CD4-positive, alpha-beta memory T cell (primary cell): ENCODE measurements at regions not wholly inside any gene's neighbourhood (a gene's known extent, or its start where the extent isn't known, plus 50 kb on each side); places are given as distances from the start of the nearest gene placed in this dataset.

ENCODE experiments used
- CTCF ChIA-PET: fragments of 350-600 bp; sonication (Branson Sonifier 250); formaldehyde crosslinking; loops from one replicate; lab custom pipeline; 2021; ENCODE audit warnings: inconsistent platforms; ENCODE audit not compliant: partially characterized antibody; lab: Charles Lee
- POLR2A ChIA-PET: fragments of 350-600 bp; sonication (Branson Sonifier 250); formaldehyde crosslinking; loops from one replicate; lab custom pipeline; 2021; ENCODE audit not compliant: partially characterized antibody; lab: Charles Lee
- DNase-seq, 5 donors: peaks; one replicate each; pipeline versions ENCODE4 v3.0.0 to v3.0.0-alpha.2; 2020 to 2022; ENCODE audit warnings: mixed read lengths in 1 of 5
- H3K27ac ChIP-seq: one replicate; pipeline ENCODE4 v1.7.0; 2013; ENCODE audit warnings: low read depth, low read length
- H3K27me3 ChIP-seq: 2 replicates; pipeline ENCODE4 v1.7.0; 2013; ENCODE audit warnings: mild to moderate bottlenecking, low read length, moderate library complexity; ENCODE audit not compliant: insufficient read depth
- H3K36me3 ChIP-seq: 2 replicates; pipeline ENCODE4 v1.7.0; 2013; ENCODE audit warnings: mild to moderate bottlenecking, low read length, moderate library complexity; ENCODE audit not compliant: insufficient read depth
- H3K4me1 ChIP-seq: 2 replicates; pipeline ENCODE4 v1.7.0; 2013; ENCODE audit warnings: mild to moderate bottlenecking, low read length, moderate library complexity; ENCODE audit not compliant: insufficient read depth
- H3K4me3 ChIP-seq, 2 donors: one replicate each; pipeline ENCODE4 v1.7.0; 2013; ENCODE audit warnings: low read length in 2 of 2, mild to moderate bottlenecking in 1 of 2
- H3K9me3 ChIP-seq, 2 donors: one replicate each; pipeline ENCODE4 v1.7.0; 2013; ENCODE audit warnings: low read length in 2 of 2, control low read depth in 1 of 2; ENCODE audit not compliant: control insufficient read depth in 1 of 2
- H3K27ac Mint-ChIP-seq, 7 donors: one replicate each; pipeline ENCODE4 v1.8.0; 2020 to 2021; ENCODE audit warnings: mixed read lengths in 7 of 7, mild to moderate bottlenecking in 6 of 7, inconsistent platforms in 3 of 7, moderate library complexity in 3 of 7
- H3K27me3 Mint-ChIP-seq, 2 donors: one replicate each; pipeline ENCODE4 v1.8.0; 2020 to 2021; ENCODE audit warnings: mixed read lengths in 2 of 2
- H3K36me3 Mint-ChIP-seq, 2 donors: one replicate each; pipeline ENCODE4 v1.8.0; 2020 to 2021; ENCODE audit warnings: mixed read lengths in 2 of 2, inconsistent platforms in 1 of 2, mild to moderate bottlenecking in 1 of 2
- H3K4me1 Mint-ChIP-seq, 4 donors: one replicate each; pipeline ENCODE4 v1.8.0; 2020 to 2021; ENCODE audit warnings: mixed read lengths in 4 of 4, mild to moderate bottlenecking in 1 of 4
- H3K4me3 Mint-ChIP-seq, 8 donors: one replicate each; pipeline ENCODE4 v1.8.0; 2020 to 2021; ENCODE audit warnings: mixed read lengths in 8 of 8, mild to moderate bottlenecking in 7 of 8, moderate library complexity in 6 of 8, inconsistent platforms in 3 of 8
- H3K9me3 Mint-ChIP-seq, 8 donors: one replicate each; pipeline ENCODE4 v1.8.0; 2020 to 2021; ENCODE audit warnings: mixed read lengths in 8 of 8, mild to moderate bottlenecking in 5 of 8, inconsistent platforms in 3 of 8, moderate library complexity in 1 of 8
- intact Hi-C: fragments of 100-400 bp; cut with micrococcal nuclease; formaldehyde crosslinking; loops from one replicate; pipeline ENCODE4 v1.15.1; 2023

DNA sequence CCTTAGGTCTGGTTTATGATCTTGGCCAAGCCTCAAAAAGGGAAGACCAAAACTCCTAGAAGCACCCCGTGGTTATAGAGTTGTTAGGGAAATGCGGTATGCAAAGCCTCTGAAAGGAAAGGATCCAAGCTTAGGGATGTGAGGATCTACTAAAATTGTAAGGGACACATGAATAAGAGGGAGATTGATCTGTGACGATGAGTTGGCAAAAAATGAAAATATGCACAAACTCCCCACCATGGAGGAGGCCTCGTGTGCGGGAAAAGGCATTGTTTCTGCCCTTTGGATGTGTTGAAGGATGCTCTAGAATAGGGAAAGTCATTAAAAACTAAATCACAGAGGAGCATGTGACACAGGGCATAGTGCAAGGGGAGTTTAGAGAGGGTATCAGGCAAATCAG, 88.7 kb upstream of the UBL3 start:
- Histone ChIP-seq H3K4me3 (no peak overlapping the region), H3K36me3 (no peaks in the 10 kb centered on the region), H3K27ac (peak overlapping the region; percentile 59), H3K4me1 (peaks cover 87% of the 10 kb centered on the region), H3K27me3 (no peaks in the 10 kb centered on the region), H3K9me3 (no peaks in the 10 kb centered on the region)
- no peak for DNase-seq
- ChIA-PET CTCF (interaction anchor here (1.9 to 12.7 kb wide), 7 partner anchors 10 to 173 kb away, joined by 4 to 258 read pairs (median 68); partner anchors contain the start of gene UBL3), POLR2A (interaction anchor here (1.5 to 10.2 kb wide), 5 partner anchors 11 to 174 kb away, joined by 3 to 263 read pairs (median 100); partner anchors contain the start of gene UBL3)
- peak overlapping the region in 4 of 8 donors; percentile 3 to 61 (median 51) for H3K4me3 Mint-ChIP-seq
- H3K36me3 Mint-ChIP-seq = peaks cover 15 to 47% of the 10 kb centered on the region in 2 donors
- H3K9me3 Mint-ChIP-seq = no peaks in the 10 kb centered on the region
- no peaks in the 10 kb centered on the region for H3K27me3 Mint-ChIP-seq
- peak overlapping the region; percentile 79 to 97 (median 91) for H3K27ac Mint-ChIP-seq
- peaks cover 66 to 99% (median 82%) of the 10 kb centered on the region in 4 donors for H3K4me1 Mint-ChIP-seq
- intact Hi-C loops = loop anchor here (5.0 to 10.0 kb wide), 3 partner anchors 432 to 676 kb away; partner anchors contain the start of gene USPL1

DNA sequence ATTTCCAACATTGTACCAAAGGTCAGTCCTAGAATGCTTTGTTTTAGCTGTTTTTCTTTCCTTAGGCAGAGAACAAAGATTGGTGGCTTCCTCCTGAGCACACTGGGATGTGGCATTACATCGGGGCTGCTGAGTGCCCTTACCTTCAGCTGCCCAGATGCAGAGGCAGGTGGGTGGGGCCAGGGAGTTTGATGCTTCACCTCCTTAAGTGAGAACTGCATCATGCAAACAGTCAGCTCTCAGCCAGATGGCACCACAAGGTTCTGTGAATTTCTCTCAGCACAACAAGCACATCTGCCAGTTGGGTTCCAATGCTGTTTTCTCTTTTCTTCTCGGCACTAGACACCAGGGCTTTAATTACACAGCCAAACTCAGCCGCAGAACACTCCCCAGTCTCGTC, 87.4 kb upstream of the UBL3 start:
- peak overlapping the region; percentile 59 for H3K27ac ChIP-seq
- intact Hi-C loops = loop anchor here (1.0 to 10.0 kb wide), 5 partner anchors 167 to 677 kb away; partner anchors contain the start of gene USPL1
- peak overlapping the region; percentile 86 to 97 (median 92) for H3K27ac Mint-ChIP-seq
- H3K4me1 Mint-ChIP-seq = peaks cover 61 to 99% (median 78%) of the 10 kb centered on the region in 4 donors
- POLR2A ChIA-PET = interaction anchor here (1.0 to 10.2 kb wide), 12 partner anchors 12 to 439 kb away, joined by 3 to 263 read pairs (median 29); partner anchors contain the start of gene UBL3
- no peaks in the 10 kb centered on the region for H3K27me3 Mint-ChIP-seq
- peak overlapping the region; percentile 86 to 96 (median 94) for H3K4me3 Mint-ChIP-seq
- no peaks in the 10 kb centered on the region for H3K9me3 Mint-ChIP-seq
- CTCF ChIA-PET = interaction anchor here (1.0 to 12.7 kb wide), 13 partner anchors 12 to 430 kb away, joined by 3 to 258 read pairs (median 23); partner anchors contain the start of gene UBL3
- peak; percentile 46 to 59 (median 54) for DNase-seq
- H3K27me3 ChIP-seq = no peaks in the 10 kb centered on the region
- H3K9me3 ChIP-seq = no peaks in the 10 kb centered on the region
- no peaks in the 10 kb centered on the region for H3K36me3 ChIP-seq
- H3K36me3 Mint-ChIP-seq = peaks cover 6 to 36% of the 10 kb centered on the region in 2 donors
- H3K4me3 ChIP-seq = peak overlapping the region in 1 of 2 donors; percentile 72
- H3K4me1 ChIP-seq = peaks cover 83% of the 10 kb centered on the region

DNA sequence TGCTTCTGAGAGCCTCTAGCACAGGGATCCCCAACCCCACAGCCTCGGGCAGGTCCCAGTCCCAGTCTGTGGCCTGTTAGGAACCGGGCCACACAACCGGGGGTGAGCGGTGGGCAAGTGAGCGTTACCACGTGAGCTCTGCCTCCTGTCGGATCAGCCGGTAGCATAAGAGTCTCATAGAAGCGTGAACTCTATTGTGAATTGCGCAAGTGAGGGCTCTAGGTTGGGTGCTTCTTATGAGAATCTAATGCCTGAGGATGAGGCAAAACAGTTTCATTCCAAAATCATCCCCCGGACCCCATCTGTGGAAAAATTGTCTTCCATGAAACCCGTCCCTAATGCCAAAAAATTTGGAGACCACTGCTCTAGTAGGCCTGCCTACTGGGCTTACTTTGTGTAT, 87.0 kb upstream of the UBL3 start:
- peaks cover 6 to 33% of the 10 kb centered on the region in 2 donors for H3K36me3 Mint-ChIP-seq

DNA sequence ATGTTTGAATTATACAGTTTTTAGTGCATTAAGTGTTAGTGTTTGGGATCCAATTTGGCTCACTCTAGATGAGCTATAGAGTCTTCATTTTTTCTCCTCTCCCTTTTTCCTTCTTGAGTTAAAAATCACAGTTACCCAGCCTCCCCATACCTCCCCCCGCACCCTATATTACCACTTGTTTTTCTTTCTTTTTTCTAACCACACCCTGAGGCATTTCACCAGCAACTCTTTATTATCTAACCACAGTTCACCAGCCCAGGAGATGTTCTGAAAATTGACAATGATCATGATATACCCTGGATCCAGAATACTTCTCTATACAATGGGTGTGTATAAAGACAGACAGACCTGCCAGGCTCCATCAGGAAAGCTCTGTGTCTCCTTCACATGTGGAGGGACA, 86.5 kb upstream of the UBL3 start:
- DNase-seq = peak in 4 of 5 donors; percentile 42 to 47 (median 44)
- peak overlapping the region; percentile 86 to 96 (median 94) for H3K4me3 Mint-ChIP-seq
- H3K27ac Mint-ChIP-seq = peak overlapping the region; percentile 86 to 97 (median 92)
- Histone ChIP-seq H3K36me3 (no peaks in the 10 kb centered on the region), H3K4me3 (peak overlapping the region in 1 of 2 donors; percentile 72), H3K27me3 (no peaks in the 10 kb centered on the region), H3K9me3 (no peaks in the 10 kb centered on the region), H3K4me1 (peaks cover 74% of the 10 kb centered on the region), H3K27ac (peak overlapping the region; percentile 59)
- POLR2A ChIA-PET = interaction anchor here (1.0 to 10.2 kb wide), 21 partner anchors 12 to 680 kb away, joined by 3 to 263 read pairs (median 11); partner anchors contain the start of genes SLC7A1, UBL3 and USPL1
- peaks cover 55 to 92% (median 73%) of the 10 kb centered on the region in 4 donors for H3K4me1 Mint-ChIP-seq
- H3K9me3 Mint-ChIP-seq = no peaks in the 10 kb centered on the region
- intact Hi-C loops = loop anchor here (1.0 to 10.0 kb wide), 5 partner anchors 35 to 678 kb away; partner anchors contain the start of gene USPL1
- CTCF ChIA-PET = interaction anchor here (0.9 to 12.7 kb wide), 17 partner anchors 13 to 429 kb away, joined by 3 to 258 read pairs (median 9); partner anchors contain the start of gene UBL3
- peaks cover 3 to 29% of the 10 kb centered on the region in 2 donors for H3K36me3 Mint-ChIP-seq
- H3K27me3 Mint-ChIP-seq = no peaks in the 10 kb centered on the region

More for the DNA sequence above, 87.0 kb upstream of the UBL3 start:
- Mint-ChIP-seq H3K27ac (peak overlapping the region; percentile 86 to 97 (median 92)), H3K4me1 (peaks cover 57 to 96% (median 76%) of the 10 kb centered on the region in 4 donors), H3K9me3 (no peaks in the 10 kb centered on the region), H3K4me3 (peak overlapping the region; percentile 86 to 96 (median 94)), H3K27me3 (no peaks in the 10 kb centered on the region)
- H3K27me3 ChIP-seq = no peaks in the 10 kb centered on the region
- peak overlapping the region; percentile 59 for H3K27ac ChIP-seq
- no peaks in the 10 kb centered on the region for H3K9me3 ChIP-seq
- peaks cover 78% of the 10 kb centered on the region for H3K4me1 ChIP-seq
- DNase-seq = no peak
- H3K36me3 ChIP-seq = no peaks in the 10 kb centered on the region
- intact Hi-C loops = loop anchor here (1.0 to 10.0 kb wide), 4 partner anchors 166 to 677 kb away; partner anchors contain the start of gene USPL1
- ChIA-PET CTCF (interaction anchor here (1.0 to 12.7 kb wide), 14 partner anchors 12 to 429 kb away, joined by 3 to 258 read pairs (median 17); partner anchors contain the start of gene UBL3), POLR2A (interaction anchor here (1.0 to 10.2 kb wide), 17 partner anchors 13 to 679 kb away, joined by 3 to 263 read pairs (median 16); partner anchors contain the start of genes SLC7A1, UBL3 and USPL1)
- peak overlapping the region in 1 of 2 donors; percentile 72 for H3K4me3 ChIP-seq

DNA sequence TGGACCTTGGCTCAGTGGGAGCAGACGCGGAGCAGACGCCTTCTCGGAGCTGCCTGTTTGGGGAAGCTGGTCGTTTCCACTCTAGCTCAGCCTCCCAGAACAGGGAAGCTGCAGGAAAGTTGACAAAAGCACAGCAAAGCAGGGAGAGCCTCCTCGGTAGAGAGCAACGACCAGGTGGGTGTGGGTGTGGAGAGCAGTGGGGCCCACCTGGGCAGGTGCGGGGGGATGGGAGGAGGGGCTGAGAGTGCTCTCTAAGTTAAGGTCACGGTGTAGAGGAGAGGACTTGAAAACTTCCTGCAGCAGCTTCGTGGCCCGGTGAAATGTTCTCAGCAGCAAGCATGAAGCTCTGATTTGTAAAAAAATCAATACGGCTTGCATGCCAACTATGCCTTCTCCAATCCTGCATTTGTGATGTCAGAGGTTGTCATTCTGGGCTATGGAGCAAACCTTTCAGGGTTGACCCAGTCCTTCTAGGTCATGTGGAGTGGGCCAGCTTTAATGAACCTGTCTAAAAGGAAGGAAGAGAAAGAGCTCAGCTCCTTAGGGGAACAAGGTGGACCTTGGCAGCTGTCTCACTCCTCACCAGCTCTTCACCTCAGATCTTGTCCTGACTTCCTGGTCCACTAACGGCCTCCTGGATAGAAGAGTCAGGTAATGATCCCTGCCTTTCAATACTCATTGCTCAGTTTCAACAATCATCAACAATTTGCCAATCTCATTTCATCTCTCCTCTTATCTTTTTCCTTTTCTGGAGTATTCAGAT, 85.8 kb upstream of the UBL3 start:
- peak overlapping the region; percentile 72 to 82 for H3K4me3 ChIP-seq
- no peaks in the 10 kb centered on the region for H3K27me3 ChIP-seq
- H3K9me3 ChIP-seq = no peaks in the 10 kb centered on the region
- DNase-seq = peak in 2 of 5 donors; percentile 20 to 39
- peak overlapping the region; percentile 59 for H3K27ac ChIP-seq
- no peaks in the 10 kb centered on the region for H3K36me3 ChIP-seq
- Mint-ChIP-seq H3K4me1 (peaks cover 51 to 85% (median 69%) of the 10 kb centered on the region in 4 donors), H3K4me3 (peak overlapping the region; percentile 86 to 96 (median 94)), H3K9me3 (no peaks in the 10 kb centered on the region), H3K36me3 (peaks cover 2 to 22% of the 10 kb centered on the region in 2 donors), H3K27ac (peak overlapping the region; percentile 86 to 97 (median 92)), H3K27me3 (no peaks in the 10 kb centered on the region)
- intact Hi-C loops = loop anchor here (1.0 to 10.0 kb wide), 4 partner anchors 34 to 679 kb away; partner anchors contain the start of gene USPL1
- peaks cover 67% of the 10 kb centered on the region for H3K4me1 ChIP-seq
- ChIA-PET CTCF (interaction anchor here (0.5 to 12.7 kb wide), 32 partner anchors 11 to 220 kb away, joined by 3 to 258 read pairs (median 4); partner anchors contain the start of gene UBL3), POLR2A (interaction anchor here (0.7 to 10.2 kb wide), 43 partner anchors 8 to 803 kb away, joined by 3 to 263 read pairs (median 4); partner anchors contain the start of genes HMGB1, KATNAL1, SLC7A1 and UBL3)

DNA sequence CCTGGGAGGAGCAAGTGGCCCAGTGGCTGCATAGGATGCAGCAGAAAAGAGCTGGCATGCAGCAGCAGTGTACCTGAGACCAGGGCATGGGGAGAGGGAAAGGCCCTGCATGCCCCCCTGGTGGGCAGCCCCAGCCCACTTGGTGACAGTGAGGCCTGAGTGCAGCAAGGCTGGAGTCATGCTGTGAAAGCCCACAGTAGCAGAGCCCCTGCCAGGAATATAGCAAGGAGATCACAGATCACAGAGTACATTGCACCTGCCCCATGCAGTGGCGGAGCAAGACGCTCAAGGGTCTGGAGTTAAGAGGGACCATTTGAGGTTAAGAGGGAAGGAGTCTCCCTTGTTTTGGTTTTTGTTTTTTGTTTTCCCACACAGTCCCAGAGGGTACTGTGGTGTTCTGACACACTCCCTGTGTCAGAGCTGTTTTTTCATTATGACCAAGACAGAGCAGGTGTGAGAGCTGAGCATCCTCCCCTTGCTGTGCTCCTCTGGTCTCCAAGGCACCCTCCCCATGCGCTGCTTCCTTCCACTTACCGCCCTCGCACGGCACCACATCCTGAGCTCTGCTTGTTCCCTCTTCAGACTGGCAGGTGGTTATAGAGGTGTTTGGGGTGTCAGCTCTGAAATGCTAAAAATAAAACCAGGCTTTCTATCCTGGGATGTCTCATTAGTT, 85.0 kb upstream of the UBL3 start:
- H3K4me1 Mint-ChIP-seq = peaks cover 46 to 77% (median 64%) of the 10 kb centered on the region in 4 donors
- POLR2A ChIA-PET = interaction anchor here (0.6 to 10.2 kb wide), 42 partner anchors 9 to 804 kb away, joined by 3 to 263 read pairs (median 4); partner anchors contain the start of genes HMGB1, KATNAL1, UBL3 and USPL1
- H3K4me3 Mint-ChIP-seq = peak overlapping the region; percentile 86 to 96 (median 94)
- no peaks in the 10 kb centered on the region for H3K9me3 Mint-ChIP-seq
- intact Hi-C loops = loop anchor here (1.0 to 10.0 kb wide), 5 partner anchors 19 to 679 kb away; partner anchors contain the start of genes UBL3 and USPL1
- H3K27ac Mint-ChIP-seq = peak overlapping the region; percentile 86 to 97 (median 92)
- Histone ChIP-seq H3K36me3 (no peaks in the 10 kb centered on the region), H3K9me3 (no peaks in the 10 kb centered on the region), H3K27me3 (no peaks in the 10 kb centered on the region), H3K27ac (peak overlapping the region; percentile 59), H3K4me3 (peak overlapping the region; percentile 72 to 82), H3K4me1 (peaks cover 64% of the 10 kb centered on the region)
- peaks cover 0 to 2% of the 10 kb centered on the region in 2 donors for H3K27me3 Mint-ChIP-seq
- DNase-seq = peak; percentile 80 to 86 (median 84)
- CTCF ChIA-PET = interaction anchor here (0.5 to 12.7 kb wide), 30 partner anchors 11 to 221 kb away, joined by 3 to 258 read pairs (median 4); partner anchors contain the start of gene UBL3
- H3K36me3 Mint-ChIP-seq = peaks cover 2 to 14% of the 10 kb centered on the region in 2 donors
